Endodermal cell (in vitro differentiated cells): ENCODE measurements at regions not wholly inside any gene's neighbourhood (a gene's known extent, or its start where the extent isn't known, plus 50 kb on each side); places are given as distances from the start of the nearest gene placed in this dataset.

ENCODE experiments used
- DNase-seq: peaks from one replicate; pipeline ENCODE4 v3.0.0-alpha.2; 2017
- H3K27ac ChIP-seq: 2 replicates; pipeline ENCODE4 v1.5.1; 2013; ENCODE audit warnings: mild to moderate bottlenecking, low read depth, low read length, moderate library complexity
- H3K27me3 ChIP-seq: 2 replicates; pipeline ENCODE4 v1.6.1; 2013; ENCODE audit warnings: mild to moderate bottlenecking, low read length, moderate library complexity; ENCODE audit not compliant: insufficient read depth, control insufficient read depth, poor library complexity, severe bottlenecking
- H3K36me3 ChIP-seq: 2 replicates; pipeline ENCODE4 v1.7.0; 2013; ENCODE audit warnings: mild to moderate bottlenecking, low read length, moderate library complexity; ENCODE audit not compliant: control insufficient read depth, insufficient read depth
- H3K4me1 ChIP-seq: one replicate; pipeline ENCODE4 v1.7.0; 2013; ENCODE audit warnings: low read length; ENCODE audit not compliant: control insufficient read depth, insufficient read depth
- H3K4me3 ChIP-seq: 2 replicates; pipeline ENCODE4 v1.5.1; 2013; ENCODE audit warnings: mild to moderate bottlenecking, low read length, moderate library complexity
- H3K9ac ChIP-seq: 2 replicates; pipeline ENCODE4 v1.6.1; 2013; ENCODE audit warnings: mild to moderate bottlenecking, low read length, moderate library complexity; ENCODE audit not compliant: poor library complexity, severe bottlenecking; ENCODE audit errors: extremely low read depth
- H3K9me3 ChIP-seq: 2 replicates; pipeline ENCODE4 v1.6.1; 2013; ENCODE audit warnings: mild to moderate bottlenecking, low read length, moderate library complexity; ENCODE audit not compliant: control insufficient read depth
- H3K27ac Mint-ChIP-seq: 2 replicates; pipeline ENCODE4 v1.8.0; 2020; ENCODE audit warnings: mixed read lengths
- H3K27me3 Mint-ChIP-seq: 2 replicates; pipeline ENCODE4 v1.8.0; 2021; ENCODE audit warnings: mild to moderate bottlenecking, mixed read lengths; ENCODE audit not compliant: insufficient read depth
- H3K36me3 Mint-ChIP-seq: 2 replicates; pipeline ENCODE4 v1.8.0; 2020; ENCODE audit warnings: low read depth, mixed read lengths
- H3K4me1 Mint-ChIP-seq: 2 replicates; pipeline ENCODE4 v1.8.0; 2020; ENCODE audit warnings: mixed read lengths
- H3K4me3 Mint-ChIP-seq: 2 replicates; pipeline ENCODE4 v1.8.0; 2020; ENCODE audit warnings: mild to moderate bottlenecking, moderate library complexity, mixed read lengths
- H3K9me3 Mint-ChIP-seq: 2 replicates; pipeline ENCODE4 v1.8.0; 2020; ENCODE audit warnings: mild to moderate bottlenecking, mixed read lengths
- WGBS, 2 experiments: methylation state at CpG; one replicate each; pipeline versions ENCODE4 v1.1.5 to v1.1.7; 2013; ENCODE audit warnings: missing lambda C conversion rate in 2 of 2, mixed read lengths in 1 of 2; ENCODE audit not compliant: insufficient coverage in 1 of 2, insufficient read length in 1 of 2; 5-methylcytosine and 5-hydroxymethylcytosine counted together
- TF ChIP-seq, protein P1 (sequence below): fragments of 200-600 bp; sonication (generic); conservative IDR thresholded peaks from 2 replicates; pipeline ENCODE4 v1.5.0; 2021; ENCODE audit warnings: antibody characterized with exemption, mild to moderate bottlenecking

DNA sequence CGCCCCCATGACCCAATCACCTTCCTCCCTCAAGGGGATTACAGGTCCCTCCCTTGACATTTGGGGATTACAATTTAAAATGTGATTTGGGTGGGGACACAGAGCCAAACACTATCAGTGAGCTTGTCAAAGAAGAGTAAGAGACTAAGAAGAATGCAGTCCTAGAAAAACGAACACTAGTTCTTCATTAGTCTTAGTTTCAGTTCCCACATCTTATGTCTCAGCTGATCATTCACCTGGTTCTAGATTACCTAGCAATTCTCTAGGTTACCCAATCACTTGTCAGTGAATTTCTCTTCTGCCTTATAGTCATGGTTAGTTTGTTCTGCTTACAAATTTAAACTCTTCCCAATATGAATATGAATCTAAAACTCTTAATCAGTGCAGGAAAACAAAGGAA, 251.5 kb downstream of the COX7C start:
- Histone ChIP-seq H3K4me3 (no peak overlapping the region), H3K27me3 (no peaks in the 10 kb centered on the region), H3K36me3 (no peaks in the 10 kb centered on the region), H3K9me3 (peaks cover 2% of the 10 kb centered on the region), H3K9ac (no peak overlapping the region), H3K4me1 (peaks cover 3% of the 10 kb centered on the region), H3K27ac (no peak overlapping the region)
- TF ChIP-seq, protein P1, sequence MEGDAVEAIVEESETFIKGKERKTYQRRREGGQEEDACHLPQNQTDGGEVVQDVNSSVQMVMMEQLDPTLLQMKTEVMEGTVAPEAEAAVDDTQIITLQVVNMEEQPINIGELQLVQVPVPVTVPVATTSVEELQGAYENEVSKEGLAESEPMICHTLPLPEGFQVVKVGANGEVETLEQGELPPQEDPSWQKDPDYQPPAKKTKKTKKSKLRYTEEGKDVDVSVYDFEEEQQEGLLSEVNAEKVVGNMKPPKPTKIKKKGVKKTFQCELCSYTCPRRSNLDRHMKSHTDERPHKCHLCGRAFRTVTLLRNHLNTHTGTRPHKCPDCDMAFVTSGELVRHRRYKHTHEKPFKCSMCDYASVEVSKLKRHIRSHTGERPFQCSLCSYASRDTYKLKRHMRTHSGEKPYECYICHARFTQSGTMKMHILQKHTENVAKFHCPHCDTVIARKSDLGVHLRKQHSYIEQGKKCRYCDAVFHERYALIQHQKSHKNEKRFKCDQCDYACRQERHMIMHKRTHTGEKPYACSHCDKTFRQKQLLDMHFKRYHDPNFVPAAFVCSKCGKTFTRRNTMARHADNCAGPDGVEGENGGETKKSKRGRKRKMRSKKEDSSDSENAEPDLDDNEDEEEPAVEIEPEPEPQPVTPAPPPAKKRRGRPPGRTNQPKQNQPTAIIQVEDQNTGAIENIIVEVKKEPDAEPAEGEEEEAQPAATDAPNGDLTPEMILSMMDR, result no peak
- Mint-ChIP-seq H3K27ac (no peak overlapping the region), H3K9me3 (peaks cover 6% of the 10 kb centered on the region), H3K4me3 (no peak overlapping the region), H3K27me3 (no peaks in the 10 kb centered on the region), H3K4me1 (peaks cover 33% of the 10 kb centered on the region), H3K36me3 (no peaks in the 10 kb centered on the region)
- no peak for DNase-seq
- 90 to 91% methylated on average over 1 to 2 of the region's 2 CpGs for WGBS, 2 experiments

DNA sequence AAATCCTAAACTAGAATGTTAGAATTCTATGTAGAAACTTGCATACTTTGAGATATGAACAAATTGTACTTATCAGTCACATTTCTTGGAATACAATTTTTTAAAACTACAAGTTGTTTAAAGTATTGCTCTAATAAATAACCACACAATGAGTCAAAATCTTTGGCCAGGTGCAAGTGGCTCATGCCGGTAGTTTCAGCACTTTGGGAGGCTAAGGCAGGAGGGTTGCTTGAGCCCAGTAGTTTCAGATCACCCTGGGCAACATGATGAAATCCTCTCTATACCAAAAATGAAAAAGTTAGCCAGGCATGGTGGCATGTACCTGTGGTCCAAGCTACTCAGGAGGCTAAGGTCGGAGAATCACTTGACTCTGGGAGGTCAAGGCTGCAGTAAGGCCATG, 257.8 kb downstream of the COX7C start:
- Histone ChIP-seq H3K27me3 (no peaks in the 10 kb centered on the region), H3K4me1 (peaks cover 13% of the 10 kb centered on the region), H3K27ac (no peak overlapping the region), H3K9me3 (peaks cover 8% of the 10 kb centered on the region), H3K36me3 (no peaks in the 10 kb centered on the region), H3K4me3 (no peak overlapping the region), H3K9ac (no peak overlapping the region)
- Mint-ChIP-seq H3K27ac (no peak overlapping the region), H3K4me1 (peaks cover 22% of the 10 kb centered on the region), H3K36me3 (peaks cover 4% of the 10 kb centered on the region), H3K4me3 (no peak overlapping the region), H3K9me3 (peaks cover 12% of the 10 kb centered on the region), H3K27me3 (no peaks in the 10 kb centered on the region)
- DNase-seq, result no peak
- WGBS, 2 experiments, result 98% methylated on average over 2 of the region's 2 CpGs; no CpG with 5 or more reads in 1 of the 2 experiments
- TF ChIP-seq, protein P1, result no peak

DNA sequence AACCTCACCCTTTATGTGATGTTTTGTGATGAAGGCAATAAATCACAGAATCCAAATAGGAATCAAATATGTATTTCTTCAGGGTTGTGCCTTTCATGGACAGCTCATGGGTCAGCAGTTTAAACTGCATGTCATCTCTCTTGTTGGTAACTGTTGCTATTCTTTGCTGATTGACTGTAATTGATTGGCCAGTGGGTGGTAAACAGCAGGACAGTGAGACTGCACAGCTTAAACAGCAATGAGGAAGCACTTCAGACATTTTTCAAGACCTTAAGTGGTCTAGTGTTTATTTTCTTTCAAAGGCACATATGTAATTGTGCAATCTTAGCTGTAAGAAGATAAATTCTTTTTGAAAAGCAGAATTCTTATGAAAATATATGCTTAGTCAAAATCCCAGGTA, 260.5 kb downstream of the COX7C start:
- Histone ChIP-seq H3K36me3 (no peaks in the 10 kb centered on the region), H3K9me3 (peaks cover 8% of the 10 kb centered on the region), H3K4me1 (peaks cover 26% of the 10 kb centered on the region), H3K27ac (no peak overlapping the region), H3K4me3 (no peak overlapping the region), H3K27me3 (no peaks in the 10 kb centered on the region), H3K9ac (no peak overlapping the region)
- TF ChIP-seq, protein P1, result no peak
- Mint-ChIP-seq H3K27ac (no peak overlapping the region), H3K4me3 (no peak overlapping the region), H3K36me3 (peaks cover 4% of the 10 kb centered on the region), H3K9me3 (peaks cover 7% of the 10 kb centered on the region), H3K4me1 (peaks cover 32% of the 10 kb centered on the region), H3K27me3 (no peaks in the 10 kb centered on the region)
- no peak for DNase-seq
